H1 (cell line): ENCODE measurements at regions not wholly inside any gene's neighbourhood (a gene's known extent, or its start where the extent isn't known, plus 50 kb on each side); places are given as distances from the start of the nearest gene placed in this dataset.

Experiments
- CTCF ChIA-PET: fragments of 300-600 bp; sonication (Branson Sonifier 250); formaldehyde crosslinking; loops from one replicate; lab custom pipeline; 2021; ENCODE audit not compliant: partially characterized antibody; lab: Charles Lee
- POLR2A ChIA-PET: fragments of 300-600 bp; sonication (Branson Sonifier 250); formaldehyde crosslinking; loops from one replicate; lab custom pipeline; 2021; ENCODE audit warnings: inconsistent platforms; ENCODE audit not compliant: partially characterized antibody; lab: Charles Lee
- DNase-seq, 2 experiments: peaks; one replicate each; pipeline versions ENCODE4 v3.0.0 to v3.0.0-alpha.2; 2010 to 2022; ENCODE audit warnings: low spot score in 2 of 2, low read depth in 1 of 2, mixed read lengths in 1 of 2
- FAIRE-seq: peaks from 2 replicates; lab custom pipeline; 2011; peaks lifted over from hg19 to GRCh38; lab: Jason Lieb, UNC
- H2AFZ ChIP-seq: 2 replicates; pipeline ENCODE4 v1.8.1; 2012; ENCODE audit warnings: low read length, inconsistent platforms
- H2AK5ac ChIP-seq: 2 replicates; pipeline ENCODE4 v1.6.1; 2013; ENCODE audit warnings: low read depth, low read length
- H2BK120ac ChIP-seq: replicated peaks from 2 replicates; pipeline ENCODE3; 2013; ENCODE audit warnings: low read depth, low read length, inconsistent platforms
- H2BK12ac ChIP-seq: 2 replicates; pipeline ENCODE4 v1.6.1; 2013; ENCODE audit warnings: low read depth, low read length
- H2BK15ac ChIP-seq: 2 replicates; pipeline ENCODE4 v1.6.1; 2013; ENCODE audit warnings: low read length
- H2BK20ac ChIP-seq: 2 replicates; pipeline ENCODE4 v1.6.1; 2013; ENCODE audit warnings: low read length
- H2BK5ac ChIP-seq: 2 replicates; pipeline ENCODE4 v1.6.1; 2013; ENCODE audit warnings: low read depth, low read length
- H3K14ac ChIP-seq: 2 replicates; pipeline ENCODE4 v1.6.1; 2013; ENCODE audit warnings: inconsistent platforms; ENCODE audit not compliant: insufficient read length
- H3K18ac ChIP-seq: 2 replicates; pipeline ENCODE4 v1.6.1; 2013; ENCODE audit warnings: low read length; ENCODE audit errors: extremely low read depth
- H3K23ac ChIP-seq: 2 replicates; pipeline ENCODE4 v1.6.1; 2013; ENCODE audit warnings: inconsistent platforms; ENCODE audit not compliant: insufficient read length
- H3K23me2 ChIP-seq: 2 replicates; pipeline ENCODE4 v1.6.1; 2013; ENCODE audit warnings: low read depth, low read length
- H3K27ac ChIP-seq: 2 replicates; pipeline ENCODE4 v1.6.1; 2011; ENCODE audit warnings: low read depth, low read length, inconsistent platforms
- H3K27me3 ChIP-seq, 4 experiments: replicated peaks in 1 of 4; 1 replicate in 1 of 4; 2 replicates in 3 of 4; pipeline versions ENCODE4 v1.6.1 to v1.8.1; 2011 to 2013; ENCODE audit warnings: low read length in 3 of 4, mild to moderate bottlenecking in 3 of 4, inconsistent platforms in 2 of 4, mixed read lengths in 2 of 4, moderate library complexity in 1 of 4; ENCODE audit not compliant: control insufficient read depth in 3 of 4, insufficient read depth in 3 of 4; ENCODE audit errors: extremely low read depth in 1 of 4
- H3K36me3 ChIP-seq, 4 experiments: 2 replicates each; pipeline versions ENCODE4 v1.6.1 to v1.8.1; 2011 to 2013; ENCODE audit warnings: mild to moderate bottlenecking in 4 of 4, low read length in 3 of 4, moderate library complexity in 2 of 4, control low read depth in 1 of 4, inconsistent platforms in 1 of 4; ENCODE audit not compliant: insufficient read depth in 4 of 4, control insufficient read depth in 2 of 4
- H3K4ac ChIP-seq: replicated peaks from 2 replicates; pipeline ENCODE3; 2013; ENCODE audit warnings: low read length, low read depth, mixed read lengths, inconsistent platforms; ENCODE audit not compliant: insufficient read length
- H3K4me1 ChIP-seq, 4 experiments: replicated peaks in 1 of 4; 1 replicate in 1 of 4; 2 replicates in 3 of 4; pipeline versions ENCODE4 v1.6.1 to v1.8.1; 2011 to 2013; ENCODE audit warnings: low read length in 3 of 4, inconsistent platforms in 2 of 4, mixed read lengths in 1 of 4; ENCODE audit not compliant: insufficient read depth in 4 of 4, control insufficient read depth in 3 of 4
- H3K4me2 ChIP-seq, 2 experiments: 2 replicates each; pipeline versions ENCODE4 v1.6.1 to v1.8.1; 2011 to 2013; ENCODE audit warnings: low read depth in 2 of 2, low read length in 2 of 2, control low read depth in 1 of 2, inconsistent platforms in 1 of 2, mild to moderate bottlenecking in 1 of 2; ENCODE audit not compliant: insufficient read depth in 1 of 2
- H3K4me3 ChIP-seq, 4 experiments: fragments of 200-600, 300-600 bp in 1 of 4; sonication (generic), shearing (Covaris generic), sonication (Bioruptor Twin) in 1 of 4; 2 replicates each; pipeline versions ENCODE4 v1.5.1 to v1.8.1; 2011 to 2016; ENCODE audit warnings: low read length in 4 of 4, low read depth in 3 of 4, control low read depth in 2 of 4, inconsistent platforms in 2 of 4, mild to moderate bottlenecking in 2 of 4, mixed read lengths in 1 of 4, moderate library complexity in 1 of 4; ENCODE audit not compliant: insufficient read depth in 2 of 4; ENCODE audit errors: extremely low read depth in 1 of 4
- H3K56ac ChIP-seq: replicated peaks from 2 replicates; pipeline ENCODE3; 2013; ENCODE audit warnings: low read depth, mild to moderate bottlenecking, mixed read lengths, low read length, inconsistent platforms; ENCODE audit not compliant: insufficient read length
- H3K79me1 ChIP-seq: 2 replicates; pipeline ENCODE4 v1.6.1; 2013; ENCODE audit warnings: low read depth, low read length, control low read depth
- H3K79me2 ChIP-seq, 2 experiments: 2 replicates each; pipeline versions ENCODE4 v1.6.1 to v1.8.1; 2012 to 2013; ENCODE audit warnings: low read length in 2 of 2, mild to moderate bottlenecking in 2 of 2, inconsistent platforms in 1 of 2; ENCODE audit not compliant: insufficient read depth in 2 of 2, control insufficient read depth in 1 of 2
- H3K9ac ChIP-seq, 4 experiments: replicated peaks in 1 of 4; 1 replicate in 1 of 4; 2 replicates in 3 of 4; pipeline versions ENCODE4 v1.6.1 to v1.8.1; 2011 to 2013; ENCODE audit warnings: low read depth in 3 of 4, low read length in 3 of 4, control low read depth in 2 of 4, mild to moderate bottlenecking in 2 of 4, moderate library complexity in 2 of 4, inconsistent platforms in 1 of 4; ENCODE audit errors: extremely low read depth in 1 of 4
- H3K9me3 ChIP-seq, 2 experiments: 2 replicates each; pipeline versions ENCODE4 v1.6.1 to v1.8.1; 2012 to 2013; ENCODE audit warnings: mild to moderate bottlenecking in 2 of 2, moderate library complexity in 2 of 2, control low read depth in 1 of 2, inconsistent platforms in 1 of 2, low read depth in 1 of 2, low read length in 1 of 2, mixed read lengths in 1 of 2; ENCODE audit not compliant: insufficient read depth in 2 of 2
- H4K20me1 ChIP-seq, 2 experiments: replicated peaks in 1 of 2; 2 replicates each; pipeline versions ENCODE3 to v1.8.1; 2011 to 2013; ENCODE audit warnings: inconsistent platforms in 2 of 2, low read length in 2 of 2, mild to moderate bottlenecking in 1 of 2; ENCODE audit not compliant: insufficient read depth in 2 of 2, control insufficient read depth in 1 of 2
- H4K5ac ChIP-seq: 2 replicates; pipeline ENCODE4 v1.6.1; 2013; ENCODE audit warnings: low read length, low read depth, mixed read lengths, inconsistent platforms; ENCODE audit not compliant: insufficient read length
- H4K8ac ChIP-seq: 2 replicates; pipeline ENCODE4 v1.8.0; 2013; ENCODE audit warnings: mild to moderate bottlenecking, moderate library complexity, low read length, inconsistent platforms; ENCODE audit not compliant: insufficient read depth; ENCODE audit errors: extremely low read depth
- H4K91ac ChIP-seq: replicated peaks from 2 replicates; pipeline ENCODE3; 2013; ENCODE audit warnings: low read length, mixed read lengths, inconsistent platforms; ENCODE audit not compliant: insufficient read length
- ATF2 ChIP-seq: IDR thresholded peaks from 2 replicates; pipeline ENCODE4 v1.6.1; 2012; ENCODE audit warnings: low read length, inconsistent platforms
- BCL11A ChIP-seq, 2 experiments: IDR thresholded peaks; one replicate each; pipeline ENCODE4 v1.6.1; 2011; ENCODE audit warnings: low read depth in 2 of 2, low read length in 2 of 2, mild to moderate bottlenecking in 2 of 2
- EP300 ChIP-seq, 2 experiments: IDR thresholded peaks; 1 replicate in 1 of 2; 2 replicates in 1 of 2; pipeline ENCODE4 v1.6.1; 2011 to 2012; ENCODE audit warnings: low read depth in 2 of 2, low read length in 2 of 2, mild to moderate bottlenecking in 2 of 2, borderline replicate concordance in 1 of 2, inconsistent platforms in 1 of 2, moderate library complexity in 1 of 2
- FOSL1 ChIP-seq: IDR thresholded peaks from 2 replicates; pipeline ENCODE4 v1.6.1; 2011; ENCODE audit warnings: mild to moderate bottlenecking, low read depth, low read length, moderate library complexity; ENCODE audit not compliant: insufficient read depth
- GABPA ChIP-seq: IDR thresholded peaks from 2 replicates; pipeline ENCODE4 v1.6.1; 2011; ENCODE audit warnings: mild to moderate bottlenecking, low read length, moderate library complexity, borderline replicate concordance; ENCODE audit not compliant: insufficient read depth
- PHF8 ChIP-seq: fragments of 200-600 bp; sonication (generic); conservative IDR thresholded peaks from 2 replicates; pipeline ENCODE4 v1.7.1; 2012; ENCODE audit warnings: low read depth, mild to moderate bottlenecking, inconsistent platforms, low read length, moderate library complexity
- POLR2A ChIP-seq, 2 experiments: IDR thresholded peaks; 1 replicate in 1 of 2; 2 replicates in 1 of 2; pipeline ENCODE4 v1.6.1; 2011; ENCODE audit warnings: low read depth in 2 of 2, low read length in 2 of 2, mild to moderate bottlenecking in 2 of 2; ENCODE audit errors: control extremely low read depth in 1 of 2
- RFX5 ChIP-seq: IDR thresholded peaks from 2 replicates; pipeline ENCODE4 v1.6.1; 2011; ENCODE audit warnings: low read depth, low read length, improper control_type of control experiment, borderline replicate concordance
- RXRA ChIP-seq: IDR thresholded peaks from 2 replicates; pipeline ENCODE4 v1.6.1; 2011; ENCODE audit warnings: low read depth, mild to moderate bottlenecking, low read length, moderate library complexity; ENCODE audit not compliant: insufficient read depth
- SP2 ChIP-seq: IDR thresholded peaks from 2 replicates; pipeline ENCODE4 v1.6.1; 2012; ENCODE audit warnings: mild to moderate bottlenecking, low read length, inconsistent platforms
- SP4 ChIP-seq: IDR thresholded peaks from 2 replicates; pipeline ENCODE4 v1.6.1; 2012; ENCODE audit warnings: low read length, inconsistent platforms
- SRF ChIP-seq: IDR thresholded peaks from 2 replicates; pipeline ENCODE4 v1.6.1; 2011; ENCODE audit warnings: mild to moderate bottlenecking, low read depth, low read length, moderate library complexity
- SUZ12 ChIP-seq: fragments of 200-600 bp; sonication (generic); IDR thresholded peaks from 2 replicates; pipeline ENCODE4 v1.6.1; 2012; ENCODE audit warnings: mild to moderate bottlenecking, inconsistent platforms, low read length, moderate library complexity, mixed read lengths
- TEAD4 ChIP-seq: IDR thresholded peaks from 2 replicates; pipeline ENCODE4 v1.6.1; 2012; ENCODE audit warnings: low read depth, low read length, inconsistent platforms, mixed read lengths
- WGBS, 2 experiments: shearing (Covaris generic) in 1 of 2; methylation state at CpG; one replicate each; pipeline versions ENCODE4 v1.1.6 to v1.1.7; 2013 to 2015; ENCODE audit warnings: low lambda C conversion rate in 2 of 2, mixed read lengths in 2 of 2, inconsistent platforms in 1 of 2, low coverage in 1 of 2, missing lambda C conversion rate in 1 of 2; ENCODE audit not compliant: insufficient replicate concordance in 2 of 2, insufficient coverage in 1 of 2, insufficient read length in 1 of 2; ENCODE audit errors: extremely low coverage in 1 of 2, missing lambda C conversion rate in 1 of 2; 5-methylcytosine and 5-hydroxymethylcytosine counted together

- FAIRE-seq (no peak), DNase-seq (no peak)
- H4K5ac ChIP-seq = no peak overlapping the region
- H3K56ac ChIP-seq = no peak overlapping the region
- H3K23ac ChIP-seq = no peak overlapping the region
- H2BK12ac ChIP-seq = no peak overlapping the region
- H2BK5ac ChIP-seq = no peak overlapping the region
- ChIA-PET POLR2A (no interaction called here), CTCF (no interaction called here)
- H4K8ac ChIP-seq = no peak overlapping the region
- no peak overlapping the region for H3K14ac ChIP-seq
- no peak overlapping the region for H2AFZ ChIP-seq
- no peaks in the 10 kb centered on the region for H3K23me2 ChIP-seq
- H3K9ac ChIP-seq = no peak overlapping the region
- no peak overlapping the region for H2BK120ac ChIP-seq
- WGBS, 2 experiments = 92% methylated on average over 1 of the region's 1 CpG; no CpG with 5 or more reads in 1 of the 2 experiments
- no peaks in the 10 kb centered on the region for H3K79me2 ChIP-seq
- H2AK5ac ChIP-seq = no peak overlapping the region
- no peaks in the 10 kb centered on the region for H3K79me1 ChIP-seq
- H3K27me3 ChIP-seq = no peaks in the 10 kb centered on the region
- no peak overlapping the region for H2BK15ac ChIP-seq
- H4K91ac ChIP-seq = no peak overlapping the region
- no peaks in the 10 kb centered on the region for H3K9me3 ChIP-seq
- H4K20me1 ChIP-seq = no peaks in the 10 kb centered on the region
- no peak overlapping the region for H3K4me3 ChIP-seq
- H3K36me3 ChIP-seq = no peaks in the 10 kb centered on the region
- no peak overlapping the region for H3K27ac ChIP-seq
- H3K4me2 ChIP-seq = no peak overlapping the region
- H3K18ac ChIP-seq = no peak overlapping the region
- no peak overlapping the region for H3K4ac ChIP-seq
- no peak overlapping the region for H2BK20ac ChIP-seq
- no peaks in the 10 kb centered on the region for H3K4me1 ChIP-seq
- TF ChIP-seq GABPA = no peak
- no peak for TF ChIP-seq RFX5
- TF ChIP-seq POLR2A (IDR thresholded peaks at IDR 0.05; ENCODE audit: control extremely low read depth in 1 of 2, low read depth in 2 of 2, low read length in 2 of 2) = no peak
- TF ChIP-seq SP2 = no peak
- TF ChIP-seq SP4 = no peak
- TF ChIP-seq EP300 (IDR thresholded peaks at IDR 0.05; ENCODE audit: borderline replicate concordance in 1 of 2, low read depth in 2 of 2, low read length in 2 of 2) = no peak
- no peak for TF ChIP-seq FOSL1
- no peak for TF ChIP-seq SRF
- TF ChIP-seq ATF2 = no peak
- TF ChIP-seq PHF8 = no peak
- no peak for TF ChIP-seq TEAD4
- TF ChIP-seq RXRA = no peak
- no peak for TF ChIP-seq SUZ12
- no peak for TF ChIP-seq BCL11A (IDR thresholded peaks at IDR 0.05; ENCODE audit: low read depth in 2 of 2, low read length in 2 of 2)
Measured at GRCh38 chr12:25835385-25835784, 123.1 kb upstream of the RASSF8 start.
